Activated CD4-positive, alpha-beta T cell treated with anti-CD3 and anti-CD28 coated beads, Interleukin-2, amount 50 U/mL, for 48 hours (primary cell): ENCODE measurements at regions not wholly inside any gene's neighbourhood (a gene's known extent, or its start where the extent isn't known, plus 50 kb on each side); places are given as distances from the start of the nearest gene placed in this dataset.
"Not testable (repeated sequence)": the region's sequence is repeated elsewhere in the genome, so short reads cannot be mapped to it uniquely, and the experiment has no call there.

Experiments
- DNase-seq, 2 experiments: peaks; one replicate each; pipeline ENCODE4 v3.0.0-alpha.2; 2020

DNA sequence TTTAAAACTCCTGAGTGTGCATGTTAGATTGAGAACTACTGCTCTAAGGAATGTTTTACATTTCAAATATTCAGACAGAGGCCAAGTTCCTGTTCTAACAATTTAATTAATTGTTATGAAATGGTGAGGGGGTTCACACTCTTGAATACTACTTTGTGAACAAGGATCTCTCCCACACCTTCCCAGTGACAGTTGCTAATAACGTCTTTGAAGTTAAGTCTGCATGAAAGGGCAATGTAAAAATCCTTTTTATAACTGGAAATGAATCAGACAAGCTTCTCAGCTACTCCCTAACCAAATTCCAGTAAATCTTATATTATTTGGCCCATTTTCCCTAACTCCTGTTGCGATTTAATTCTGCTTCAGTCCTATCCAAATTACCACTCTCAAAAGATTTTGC lies 828.5 kb upstream of the ADAMTS5 start:
- DNase-seq = no peak

DNA sequence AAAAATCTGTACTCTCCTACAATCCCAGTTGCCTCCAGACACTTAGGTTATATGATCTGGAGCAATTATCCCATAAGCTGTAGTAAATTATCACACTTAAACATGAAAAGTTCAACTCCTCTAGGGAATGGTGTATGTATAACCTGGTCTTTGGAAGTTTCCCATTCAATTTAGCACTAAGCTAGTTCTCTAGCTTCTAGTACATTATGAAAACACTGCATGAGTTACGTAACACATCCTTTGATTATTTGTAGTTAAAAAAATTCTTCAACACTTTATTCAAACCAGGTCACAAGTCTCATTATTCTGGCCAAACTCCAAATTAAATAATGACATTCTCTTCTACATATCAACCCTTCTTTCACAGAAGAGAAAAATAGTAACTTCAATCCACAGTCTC lies 827.0 kb upstream of the ADAMTS5 start:
- no peak for DNase-seq

DNA sequence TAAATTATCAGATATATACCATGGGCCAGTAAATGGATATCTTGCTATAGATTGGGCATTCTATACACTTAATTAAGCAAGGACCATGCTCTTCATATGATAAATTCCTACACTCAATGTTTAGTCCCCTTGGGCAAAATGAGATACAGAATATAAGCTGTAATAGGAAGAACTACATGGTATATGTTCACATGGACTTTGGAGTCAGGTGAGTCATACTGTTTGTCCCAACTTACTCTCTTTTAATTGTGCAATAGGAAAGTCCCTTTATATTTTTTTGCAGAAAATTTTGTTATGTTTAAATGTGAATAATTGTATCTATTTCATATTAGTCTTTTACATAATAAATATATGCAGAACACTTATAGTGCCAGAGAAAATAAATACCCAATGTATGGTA lies 820.2 kb upstream of the ADAMTS5 start:
- DNase-seq = no peak

DNA sequence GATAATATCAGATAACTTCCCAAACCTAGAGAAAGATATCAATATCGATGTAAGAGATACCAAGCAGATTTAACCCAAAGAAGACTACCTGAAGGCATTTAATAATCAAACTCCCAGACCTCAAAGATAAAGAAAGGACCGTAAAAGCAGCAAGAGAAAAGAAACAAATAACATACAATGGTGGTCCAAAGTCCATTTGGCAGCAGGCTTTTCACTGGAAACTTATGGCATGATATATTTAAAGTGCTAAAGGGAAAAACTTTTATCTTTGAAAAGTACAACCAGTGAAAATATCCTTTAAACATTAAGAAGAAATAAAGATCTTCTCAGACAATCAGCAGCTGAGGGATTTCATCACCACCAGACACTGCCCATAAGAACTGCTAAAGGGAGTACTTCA lies 812.7 kb upstream of the ADAMTS5 start:
- no peak for DNase-seq

DNA sequence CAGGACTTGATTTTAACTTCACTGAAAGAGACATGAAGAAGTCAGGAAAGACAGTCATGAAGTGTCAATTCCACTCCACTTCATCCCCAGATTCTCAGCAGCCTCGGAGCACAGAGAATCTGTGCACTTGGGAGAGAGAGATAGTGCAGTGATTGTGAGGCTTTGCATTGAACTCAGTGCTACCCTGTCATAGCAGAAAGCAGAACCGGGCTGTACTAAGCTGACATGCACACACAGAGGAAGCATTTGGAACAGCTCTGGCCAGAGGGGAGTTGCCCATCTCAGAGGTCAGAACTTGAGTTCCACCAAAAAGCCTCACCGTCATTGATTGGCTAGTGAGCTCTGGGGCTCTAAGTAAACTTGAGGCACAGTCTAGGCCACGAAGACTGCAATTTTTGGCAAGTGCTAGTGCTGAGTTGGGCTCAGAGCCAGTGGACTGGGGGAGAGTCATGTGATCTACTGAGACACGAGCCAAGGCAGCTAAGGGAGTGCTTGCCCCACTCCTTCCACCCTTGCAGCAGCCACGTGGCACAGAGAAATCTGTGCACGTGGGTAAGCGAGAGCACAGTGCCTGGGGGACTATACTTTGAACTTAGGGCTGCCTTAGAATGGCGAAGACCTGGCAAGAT lies 810.2 kb upstream of the ADAMTS5 start:
- no peak for DNase-seq

DNA sequence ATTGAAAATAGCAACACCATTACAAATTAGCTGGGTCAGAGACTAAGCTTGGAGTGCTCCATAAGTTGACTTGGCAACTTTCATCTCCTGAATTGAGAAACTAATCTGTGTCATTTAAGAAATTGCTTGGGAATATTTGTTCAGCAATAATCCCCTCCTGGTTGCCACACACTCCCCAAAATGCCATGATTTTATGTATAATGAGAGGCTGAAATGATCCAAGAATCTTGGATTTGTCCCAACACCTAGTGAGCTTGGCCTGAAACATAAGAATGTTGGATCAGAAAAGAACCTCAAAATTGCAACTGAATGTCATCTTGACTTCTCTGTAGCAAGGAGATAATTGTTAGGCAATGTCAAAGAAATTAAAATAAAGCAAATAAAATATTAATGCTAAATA lies 805.9 kb upstream of the ADAMTS5 start:
- no peak for DNase-seq

DNA sequence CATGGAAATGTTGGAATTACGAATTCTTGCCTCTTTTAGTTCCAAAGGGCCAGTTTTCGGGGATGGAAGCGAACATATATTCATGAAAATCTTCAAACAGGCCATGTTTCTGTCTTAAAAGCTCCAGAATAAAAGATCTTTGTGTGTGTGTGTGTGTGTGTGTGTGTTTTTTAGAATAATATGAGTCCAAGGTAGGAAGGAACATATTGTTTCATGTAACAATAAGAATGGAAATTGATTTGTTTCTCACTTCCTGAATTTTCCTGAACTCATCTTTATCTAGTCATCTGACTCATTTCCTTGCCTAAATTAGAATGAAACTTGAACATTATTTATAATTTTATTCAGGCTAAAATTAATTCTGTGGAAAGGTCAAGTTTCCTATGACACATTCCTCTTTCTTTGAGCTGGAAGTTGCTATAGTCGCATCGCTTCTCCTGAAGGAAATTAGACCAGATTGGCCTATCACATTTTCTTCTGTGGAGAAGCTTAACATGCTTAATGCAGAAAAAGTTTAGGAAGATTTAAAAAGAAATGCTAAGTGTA lies 805.1 kb upstream of the ADAMTS5 start:
- no peak for DNase-seq

DNA sequence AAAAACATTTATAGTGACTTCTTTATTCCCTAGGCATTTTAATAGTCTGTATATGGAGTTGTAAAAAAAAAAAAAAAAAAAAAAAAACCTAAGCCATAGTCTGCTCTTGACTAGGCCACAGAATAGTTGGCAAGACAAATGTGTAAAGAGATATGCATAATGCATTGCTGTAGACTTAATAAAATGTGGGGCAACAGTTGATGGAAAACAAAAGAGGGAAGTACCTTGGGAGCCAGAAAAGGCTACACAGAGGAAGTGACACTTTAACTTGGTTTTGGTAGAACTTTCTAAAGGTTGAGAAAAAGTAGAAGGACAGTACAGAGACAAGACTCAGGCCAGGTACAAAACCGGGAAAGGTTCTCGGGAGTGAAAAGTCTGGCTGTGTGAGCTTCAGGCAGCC lies 802.9 kb upstream of the ADAMTS5 start:
- DNase-seq = no peak

DNA sequence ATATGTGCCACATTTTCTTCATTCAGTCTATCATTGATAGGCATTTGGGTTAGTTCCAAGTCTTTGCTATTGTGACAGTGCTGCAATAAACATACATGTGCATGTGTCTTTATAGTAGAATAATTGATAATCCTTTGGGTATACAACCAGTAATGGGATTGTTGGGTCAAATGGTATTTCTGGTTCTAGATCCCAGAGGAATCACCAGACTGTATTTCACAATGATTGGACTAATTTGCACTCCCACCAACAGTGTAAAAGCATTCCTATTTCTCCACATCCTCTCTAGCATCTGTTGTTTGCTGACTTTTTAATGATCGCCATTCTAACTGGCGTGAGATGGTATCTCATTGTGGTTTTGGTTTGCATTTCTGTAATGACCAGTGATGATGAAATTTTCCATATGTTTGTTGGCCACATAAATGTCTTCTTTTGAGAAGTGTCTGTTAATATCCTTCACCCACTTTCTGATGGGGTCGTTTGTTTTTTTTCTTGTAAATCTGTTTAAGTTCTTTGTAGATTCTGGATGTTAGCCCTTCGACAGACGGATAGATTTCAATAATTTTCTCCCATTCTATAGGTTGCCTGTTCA lies 801.3 kb upstream of the ADAMTS5 start:
- not testable (repeated sequence) for DNase-seq

DNA sequence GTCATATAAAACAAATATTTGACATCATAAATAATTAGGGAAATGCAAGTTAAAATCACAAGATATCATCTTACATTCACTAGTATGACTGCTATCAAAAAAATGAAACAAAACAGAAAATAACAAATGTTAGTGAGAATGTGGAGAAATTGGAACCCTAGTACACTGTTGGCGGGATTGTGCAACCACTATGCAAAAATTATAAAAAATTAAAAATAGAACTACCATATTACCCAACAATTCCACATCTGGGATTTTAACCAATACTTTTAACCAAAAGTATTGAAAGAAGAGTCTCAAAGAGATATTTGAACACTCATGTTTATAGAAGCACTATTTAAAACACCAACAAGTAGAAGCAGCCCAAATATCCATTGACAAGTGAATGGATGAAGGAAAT lies 797.2 kb upstream of the ADAMTS5 start:
- DNase-seq = no peak

DNA sequence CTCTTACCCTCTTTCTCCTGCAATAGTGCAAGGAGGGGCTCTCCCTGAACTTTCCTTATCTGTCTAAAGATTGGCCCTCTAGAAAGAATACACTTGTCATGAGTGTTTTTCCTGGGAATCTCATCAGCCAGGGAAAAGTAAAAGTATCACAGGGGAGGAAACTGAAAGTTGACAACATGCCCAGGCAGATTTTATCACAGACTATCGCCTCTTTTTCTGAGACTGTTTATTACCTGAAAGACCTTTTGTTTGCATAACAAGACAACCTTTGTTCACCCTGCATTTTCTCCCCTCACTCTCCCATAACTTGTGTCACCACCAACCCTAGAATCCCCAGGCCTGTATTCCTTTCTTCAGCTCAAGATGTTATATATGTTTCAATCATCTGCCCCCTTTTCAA lies 794.7 kb upstream of the ADAMTS5 start:
- DNase-seq = no peak

DNA sequence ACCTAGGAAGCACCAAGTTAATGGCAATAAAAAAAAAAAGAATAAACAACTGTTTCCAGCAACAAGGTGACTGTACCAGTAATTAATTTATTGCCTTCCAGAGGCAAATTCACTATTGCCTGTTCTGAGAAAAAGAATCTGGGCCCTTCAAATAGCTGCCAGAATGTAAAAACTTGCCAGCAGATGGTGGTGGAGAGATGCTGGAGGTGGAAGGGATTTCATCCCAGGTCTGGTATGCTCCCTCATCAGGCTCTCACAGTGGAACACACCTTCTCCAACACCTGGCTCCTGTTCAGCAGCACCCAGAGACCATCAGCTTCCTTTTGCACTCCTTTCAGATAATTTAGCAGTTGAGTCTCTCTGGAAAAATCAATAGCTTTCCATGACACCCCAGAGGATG lies 792.9 kb upstream of the ADAMTS5 start:
- DNase-seq = no peak

DNA sequence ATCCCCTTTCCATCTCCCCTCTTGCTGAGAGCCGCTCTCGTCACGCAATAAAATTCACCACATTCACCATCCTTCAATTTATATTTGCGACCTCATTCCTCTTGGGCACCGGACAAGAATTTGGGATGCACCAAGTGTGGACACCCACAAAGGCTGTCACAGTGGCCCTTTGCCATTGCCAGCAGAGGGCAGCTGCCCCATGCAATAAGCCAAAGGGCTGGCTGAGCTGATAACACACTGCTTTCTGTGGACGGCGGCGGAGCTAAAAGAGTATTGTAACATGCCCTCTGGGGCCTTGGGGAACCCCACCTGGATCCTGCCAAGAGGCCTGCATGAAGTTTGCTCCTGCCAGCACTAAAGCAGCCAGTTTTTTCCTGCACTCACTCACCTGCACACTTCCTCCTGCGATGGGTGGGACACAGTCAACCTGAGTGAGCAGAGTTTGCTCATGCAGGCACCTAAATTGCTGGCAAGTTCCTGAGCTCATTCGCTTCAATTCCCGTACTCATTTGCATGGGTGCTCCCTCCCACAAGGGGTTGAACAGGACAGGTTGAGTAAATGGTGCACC lies 792.3 kb upstream of the ADAMTS5 start:
- no peak for DNase-seq

DNA sequence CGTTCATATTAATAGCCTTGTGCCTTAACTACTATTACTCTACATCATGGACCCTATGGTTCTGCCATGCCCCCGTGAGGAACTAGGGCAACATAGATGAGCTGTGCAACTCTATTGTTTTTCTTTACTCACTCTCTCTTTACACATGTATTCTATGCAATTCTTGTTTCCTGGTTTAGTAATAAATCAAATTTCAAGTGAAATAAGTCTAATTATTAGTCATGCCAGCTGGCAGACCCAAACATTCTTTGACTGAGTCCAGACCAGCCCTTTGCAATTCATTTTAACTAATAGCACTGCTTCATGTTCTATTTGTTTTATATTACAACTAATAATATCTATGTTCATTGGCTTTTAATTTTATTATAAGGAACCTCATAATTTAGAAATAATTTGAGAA lies 789.3 kb upstream of the ADAMTS5 start:
- DNase-seq = no peak

DNA sequence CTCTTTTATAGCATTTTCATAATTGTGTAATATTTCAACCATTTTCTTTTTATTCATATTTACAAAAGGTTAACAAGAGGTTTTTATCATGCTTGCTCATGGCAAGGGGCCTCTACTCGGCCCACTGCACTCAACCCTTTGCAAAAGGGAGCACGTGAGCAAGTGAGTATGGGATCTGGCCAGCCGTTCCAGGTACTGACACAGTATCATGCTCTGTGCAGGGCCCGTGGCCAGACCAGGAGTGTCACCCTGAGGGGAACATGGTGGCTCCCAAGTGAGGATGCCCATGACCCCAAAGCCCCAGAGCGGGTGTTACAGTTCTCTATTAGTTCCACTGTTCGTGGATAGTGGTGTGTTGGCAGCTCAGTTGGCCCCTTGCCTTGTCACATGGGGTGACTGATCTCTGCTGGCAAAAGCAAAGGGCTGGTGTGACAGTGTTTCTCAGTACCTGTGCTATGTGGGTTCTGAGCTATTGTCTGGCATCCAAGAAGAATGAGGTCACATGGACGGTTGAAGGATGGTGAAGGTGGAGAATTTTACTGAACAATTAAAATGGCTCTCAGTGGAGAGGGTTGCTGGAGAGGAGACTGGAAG lies 777.2 kb upstream of the ADAMTS5 start:
- no peak for DNase-seq

DNA sequence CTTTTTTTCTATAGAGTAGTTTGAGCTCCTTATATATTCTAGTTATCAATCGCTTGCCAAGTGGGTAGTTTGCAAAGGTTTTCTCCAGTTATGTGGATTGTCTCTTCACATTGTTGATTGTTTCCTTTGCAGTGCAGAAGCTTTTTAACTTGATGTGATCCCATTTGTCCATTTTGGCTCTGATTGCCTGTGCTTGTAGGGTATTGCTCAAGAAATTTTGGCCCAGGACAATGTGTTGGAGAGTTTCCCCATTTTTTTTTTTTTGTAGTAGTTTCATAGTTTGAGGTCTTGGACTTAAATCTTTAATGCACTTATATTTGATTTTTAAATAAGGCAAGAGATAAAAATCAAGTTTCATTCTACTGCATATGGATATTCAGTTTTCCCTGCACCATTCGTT lies 774.8 kb upstream of the ADAMTS5 start:
- no peak for DNase-seq

DNA sequence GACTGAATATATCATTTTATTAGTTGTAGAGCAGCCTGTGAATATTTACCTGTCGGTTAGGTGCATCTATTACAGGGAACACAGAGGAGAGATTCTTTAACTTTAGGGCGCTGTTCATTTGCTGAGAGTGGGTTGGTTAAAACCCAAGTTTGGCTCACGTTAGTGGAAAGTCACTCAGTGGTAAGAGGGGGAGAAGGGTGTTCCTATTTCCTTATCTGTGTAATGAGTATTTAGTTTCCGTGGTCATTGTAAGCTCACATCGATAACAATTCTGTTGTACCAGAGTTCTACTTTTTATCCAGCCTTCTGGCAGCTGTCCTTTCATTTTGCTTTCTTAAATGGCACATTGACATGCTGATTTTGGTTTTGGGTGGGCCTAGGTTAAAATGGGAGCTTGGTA lies 773.2 kb upstream of the ADAMTS5 start:
- DNase-seq = no peak

DNA sequence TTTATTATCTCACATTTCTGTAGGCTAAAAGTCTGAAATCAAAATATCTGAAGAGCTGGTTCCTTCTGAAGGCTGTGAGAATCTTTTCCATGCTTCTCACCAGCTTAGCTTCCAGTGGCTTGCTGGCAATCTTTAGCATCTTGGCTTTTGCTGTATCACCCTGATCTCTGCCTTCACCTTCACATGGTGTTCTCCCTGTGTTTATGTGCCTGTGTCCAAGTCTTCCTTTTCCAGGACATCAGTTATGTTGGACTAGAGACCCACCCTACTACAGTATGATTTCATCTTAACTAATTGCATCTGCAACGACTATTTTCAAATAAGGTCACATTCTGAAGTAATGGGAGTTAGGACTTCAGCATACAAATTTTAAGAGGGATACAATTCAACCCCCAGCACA lies 772.3 kb upstream of the ADAMTS5 start:
- no peak for DNase-seq

DNA sequence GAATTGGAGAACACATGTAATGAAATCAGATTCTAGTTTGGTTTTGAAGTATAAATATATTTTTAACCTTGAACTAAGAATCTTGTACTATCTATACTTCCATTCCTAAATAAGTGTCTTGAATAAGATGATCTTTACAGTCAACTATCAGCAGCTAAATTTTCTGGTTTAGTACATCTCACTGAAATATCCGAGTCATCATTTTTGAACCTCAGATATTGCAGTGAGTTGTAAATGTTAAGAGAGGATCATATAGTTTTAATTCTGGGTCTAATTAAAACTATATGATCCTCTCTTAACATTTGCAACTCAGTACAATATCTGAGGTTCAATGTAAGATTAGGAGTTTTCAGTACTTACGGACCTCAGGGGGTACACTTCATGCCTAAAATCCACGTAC lies 768.8 kb upstream of the ADAMTS5 start:
- no peak for DNase-seq

DNA sequence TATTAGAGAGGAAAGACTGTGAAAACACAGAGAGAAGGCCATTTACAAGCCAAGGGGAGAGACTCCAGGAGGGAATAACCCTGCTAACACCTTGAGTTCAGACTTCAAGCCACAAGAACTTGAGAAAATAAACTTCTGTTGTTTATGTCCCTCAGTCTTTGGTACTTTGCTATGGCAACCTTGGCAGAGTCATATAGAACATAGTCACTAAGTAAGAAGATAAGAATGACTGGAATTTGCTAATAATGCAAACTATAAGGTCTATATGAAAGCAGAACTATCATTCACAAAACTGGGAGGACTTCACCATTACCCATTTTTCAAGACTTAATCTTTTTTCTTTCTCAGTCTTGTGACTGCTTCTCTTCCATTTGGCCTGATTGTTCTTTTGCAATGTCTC lies 767.3 kb upstream of the ADAMTS5 start:
- no peak for DNase-seq

DNA sequence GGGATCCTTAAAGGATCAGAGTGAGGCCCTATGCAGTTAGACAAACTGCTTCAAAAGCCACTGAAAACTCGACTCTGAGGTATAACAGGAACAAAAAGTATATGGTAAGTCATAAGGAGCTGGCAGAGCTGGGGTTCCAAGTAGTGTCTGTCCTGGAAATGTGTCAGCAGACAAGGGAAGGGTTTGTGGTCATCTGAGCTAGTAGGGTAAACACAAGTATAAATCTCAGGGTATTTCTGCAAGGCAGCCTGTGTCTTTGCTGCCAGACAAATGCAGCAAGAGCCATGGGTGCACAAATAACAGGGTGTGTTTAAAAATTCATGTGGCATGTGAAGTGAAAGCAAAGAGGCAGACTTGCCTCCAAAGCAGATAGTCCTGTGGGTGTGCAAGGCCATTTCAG lies 759.0 kb upstream of the ADAMTS5 start:
- no peak for DNase-seq

DNA sequence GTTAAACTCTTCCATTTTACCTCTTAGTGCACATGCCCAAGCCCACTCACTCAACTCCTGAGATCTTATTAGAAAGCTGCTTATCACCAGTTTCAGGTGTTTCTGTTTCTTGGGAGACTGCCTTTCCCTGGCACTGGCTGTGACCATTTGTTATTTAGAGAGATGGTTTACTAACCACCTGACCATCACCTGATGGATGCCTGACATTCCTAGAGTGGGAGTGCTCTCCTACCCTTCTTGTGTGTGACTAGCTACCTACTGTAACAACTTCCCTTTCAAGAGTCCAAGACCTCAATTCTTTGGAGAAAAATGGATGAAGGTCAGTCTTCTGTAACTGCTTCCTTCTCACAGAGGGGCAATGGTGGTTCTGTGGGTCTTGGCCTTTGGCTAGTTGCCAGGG lies 755.2 kb upstream of the ADAMTS5 start:
- no peak for DNase-seq

DNA sequence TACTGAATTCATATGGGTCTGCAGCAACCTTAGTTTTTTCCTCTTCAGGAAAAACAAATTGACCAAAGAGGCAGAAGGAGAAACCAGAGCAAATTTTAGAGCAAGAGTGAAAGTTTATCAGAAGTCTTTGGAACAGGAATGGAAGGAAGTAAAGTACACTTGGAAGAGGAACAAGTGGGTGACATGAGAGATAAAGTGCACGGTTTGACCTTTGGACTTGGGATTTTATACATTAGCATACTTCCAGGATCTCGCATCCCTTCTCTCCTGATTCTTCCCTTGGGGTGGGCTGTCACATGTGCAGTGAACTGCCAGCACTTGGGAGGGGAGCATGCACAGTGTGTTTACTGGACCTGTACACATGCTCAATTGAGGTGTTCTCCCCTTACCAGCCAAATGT lies 754.8 kb upstream of the ADAMTS5 start:
- no peak for DNase-seq

DNA sequence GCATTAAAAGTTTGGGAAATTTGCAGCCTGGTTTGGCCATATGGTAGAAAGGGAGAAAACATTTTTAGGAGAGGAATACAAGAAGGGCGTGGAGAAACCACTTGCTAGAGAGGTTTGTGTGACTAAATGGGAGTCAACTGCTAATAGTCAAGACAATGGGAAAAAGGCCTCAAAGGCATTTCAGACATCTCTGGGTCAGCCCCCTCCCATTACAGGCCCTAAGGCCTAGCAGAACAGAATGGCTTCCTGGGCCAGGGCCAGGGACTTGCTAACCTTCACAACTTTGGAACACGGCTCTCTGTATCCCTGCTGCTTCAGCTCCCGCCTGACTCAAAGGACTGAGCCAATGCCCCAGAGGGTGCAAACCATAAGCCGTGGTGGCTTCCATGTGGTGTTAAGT lies 752.3 kb upstream of the ADAMTS5 start:
- no peak for DNase-seq
